H9 (cell line): ENCODE measurements at regions not wholly inside any gene's neighbourhood (a gene's known extent, or its start where the extent isn't known, plus 50 kb on each side); places are given as distances from the start of the nearest gene placed in this dataset.

ENCODE experiments used
- DNase-seq: peaks from one replicate; pipeline ENCODE4 v3.0.0-alpha.2; 2017
- H2AFZ ChIP-seq: one replicate; pipeline ENCODE4 v1.6.1; 2013; ENCODE audit warnings: mild to moderate bottlenecking, low read length, control low read depth, moderate library complexity
- H2AK5ac ChIP-seq: 2 replicates; pipeline ENCODE4 v1.6.1; 2013; ENCODE audit warnings: low read length, control low read depth, mixed read lengths; ENCODE audit not compliant: insufficient read length
- H2BK120ac ChIP-seq: one replicate; pipeline ENCODE4 v1.6.1; 2013; ENCODE audit warnings: low read depth, mild to moderate bottlenecking, low read length, control low read depth, inconsistent platforms; ENCODE audit not compliant: poor library complexity, severe bottlenecking
- H2BK12ac ChIP-seq: 2 replicates; pipeline ENCODE4 v1.6.1; 2013; ENCODE audit warnings: low read length, control low read depth, mixed read lengths, low read depth; ENCODE audit not compliant: insufficient read length
- H2BK15ac ChIP-seq: 2 replicates; pipeline ENCODE4 v1.6.1; 2013; ENCODE audit warnings: low read depth, low read length, control low read depth
- H2BK20ac ChIP-seq: one replicate; pipeline ENCODE4 v1.6.1; 2013; ENCODE audit warnings: low read depth, mild to moderate bottlenecking, low read length, control low read depth, inconsistent platforms; ENCODE audit not compliant: poor library complexity, severe bottlenecking
- H2BK5ac ChIP-seq: 2 replicates; pipeline ENCODE4 v1.6.1; 2013; ENCODE audit warnings: low read length, control low read depth, mixed read lengths; ENCODE audit not compliant: insufficient read length
- H3K14ac ChIP-seq: 2 replicates; pipeline ENCODE4 v1.6.1; 2013; ENCODE audit warnings: low read length, control low read depth; ENCODE audit not compliant: insufficient read depth
- H3K18ac ChIP-seq: 2 replicates; pipeline ENCODE4 v1.6.1; 2013; ENCODE audit warnings: low read depth, mild to moderate bottlenecking, mixed read lengths, low read length, control low read depth; ENCODE audit not compliant: insufficient read length
- H3K23ac ChIP-seq: 2 replicates; pipeline ENCODE4 v1.6.1; 2013; ENCODE audit warnings: low read length, control low read depth, mixed read lengths, low read depth; ENCODE audit not compliant: insufficient read length
- H3K23me2 ChIP-seq: 2 replicates; pipeline ENCODE4 v1.6.1; 2013; ENCODE audit warnings: low read depth, mild to moderate bottlenecking, mixed read lengths, low read length, control low read depth; ENCODE audit not compliant: insufficient read length, poor library complexity, severe bottlenecking
- H3K27ac ChIP-seq: 2 replicates; pipeline ENCODE4 v1.5.1; 2013; ENCODE audit warnings: low read length, control low read depth, mixed read lengths, low read depth; ENCODE audit not compliant: insufficient read length
- H3K27me3 ChIP-seq: 2 replicates; pipeline ENCODE4 v1.6.1; 2013; ENCODE audit warnings: low read length, control low read depth, inconsistent platforms; ENCODE audit not compliant: insufficient read depth
- H3K4ac ChIP-seq: 2 replicates; pipeline ENCODE4 v1.6.1; 2013; ENCODE audit warnings: low read depth, mild to moderate bottlenecking, control low read depth, inconsistent platforms, low read length, moderate library complexity
- H3K4me1 ChIP-seq: 2 replicates; pipeline ENCODE4 v1.6.1; 2013; ENCODE audit warnings: low read length, control low read depth, inconsistent platforms; ENCODE audit not compliant: insufficient read depth
- H3K4me2 ChIP-seq: 2 replicates; pipeline ENCODE4 v1.6.1; 2013; ENCODE audit warnings: low read length, control low read depth, mixed read lengths; ENCODE audit not compliant: insufficient read length, insufficient read depth
- H3K56ac ChIP-seq: 2 replicates; pipeline ENCODE4 v1.6.1; 2013; ENCODE audit warnings: low read depth, mild to moderate bottlenecking, mixed read lengths, low read length, control low read depth; ENCODE audit not compliant: insufficient read length
- H3K79me1 ChIP-seq: 2 replicates; pipeline ENCODE4 v1.6.1; 2013; ENCODE audit warnings: low read depth, mild to moderate bottlenecking, moderate library complexity, low read length, control low read depth, inconsistent platforms; ENCODE audit not compliant: insufficient read depth, poor library complexity, severe bottlenecking
- H3K79me2 ChIP-seq: 2 replicates; pipeline ENCODE4 v1.6.1; 2013; ENCODE audit warnings: low read length, control low read depth, inconsistent platforms; ENCODE audit not compliant: insufficient read depth
- H3K9ac ChIP-seq: 2 replicates; pipeline ENCODE4 v1.6.1; 2013; ENCODE audit warnings: low read length, control low read depth, mixed read lengths; ENCODE audit not compliant: insufficient read length; ENCODE audit errors: extremely low read depth
- H3K9me3 ChIP-seq: one replicate; pipeline ENCODE4 v1.6.1; 2013; ENCODE audit warnings: low read depth, low read length, inconsistent platforms; ENCODE audit not compliant: control insufficient read depth
- H3T11ph ChIP-seq: one replicate; pipeline ENCODE4 v1.6.1; 2013; ENCODE audit warnings: mild to moderate bottlenecking, low read length, control low read depth, inconsistent platforms
- H4K20me1 ChIP-seq: one replicate; pipeline ENCODE4 v1.6.1; 2013; ENCODE audit not compliant: control insufficient read depth, insufficient read length, insufficient read depth
- H4K5ac ChIP-seq: 2 replicates; pipeline ENCODE4 v1.6.1; 2013; ENCODE audit warnings: low read depth, mild to moderate bottlenecking, mixed read lengths, low read length, control low read depth; ENCODE audit not compliant: insufficient read length
- H4K8ac ChIP-seq: replicated peaks from 2 replicates; pipeline ENCODE4 v1.6.1; 2013; ENCODE audit warnings: low read length, control low read depth, mixed read lengths, low read depth; ENCODE audit not compliant: insufficient read length
- H4K91ac ChIP-seq: 2 replicates; pipeline ENCODE4 v1.6.1; 2013; ENCODE audit warnings: low read depth, mild to moderate bottlenecking, moderate library complexity, mixed read lengths, low read length, control low read depth; ENCODE audit not compliant: insufficient read length
- H3K27ac Mint-ChIP-seq, 3 experiments: 2 replicates in 2 of 3; 3 replicates in 1 of 3; pipeline ENCODE4 v1.8.0; 2020 to 2021; ENCODE audit warnings: mixed read lengths in 3 of 3, mild to moderate bottlenecking in 1 of 3, moderate library complexity in 1 of 3
- H3K27me3 Mint-ChIP-seq: 2 replicates; pipeline ENCODE4 v1.8.0; 2021; ENCODE audit warnings: low read depth, mild to moderate bottlenecking, moderate library complexity, mixed read lengths
- H3K36me3 Mint-ChIP-seq, 3 experiments: 2 replicates in 2 of 3; 3 replicates in 1 of 3; pipeline ENCODE4 v1.8.0; 2020 to 2021; ENCODE audit warnings: low read depth in 3 of 3, mixed read lengths in 3 of 3; ENCODE audit not compliant: insufficient read depth in 1 of 3
- H3K4me1 Mint-ChIP-seq, 2 experiments: 2 replicates each; pipeline ENCODE4 v1.8.0; 2020; ENCODE audit warnings: mixed read lengths in 2 of 2
- H3K4me3 Mint-ChIP-seq, 2 experiments: 2 replicates in 1 of 2; 3 replicates in 1 of 2; pipeline ENCODE4 v1.8.0; 2020 to 2021; ENCODE audit warnings: mild to moderate bottlenecking in 2 of 2, mixed read lengths in 2 of 2, moderate library complexity in 1 of 2
- H3K9me3 Mint-ChIP-seq, 2 experiments: 2 replicates in 1 of 2; 3 replicates in 1 of 2; pipeline ENCODE4 v1.8.0; 2020; ENCODE audit warnings: mild to moderate bottlenecking in 2 of 2, mixed read lengths in 2 of 2, moderate library complexity in 1 of 2
- WGBS: extraction: QIAGEN DNeasy Blood & Tissue Kit; methylation state at CpG from one replicate; pipeline ENCODE4 v1.1.7; 2013; ENCODE audit warnings: missing lambda C conversion rate, low lambda C conversion rate, mixed read lengths; ENCODE audit not compliant: insufficient read length; ENCODE audit errors: extremely low coverage; 5-methylcytosine and 5-hydroxymethylcytosine counted together
- TF ChIP-seq, protein P1 (sequence below): fragments of 200-600 bp; sonication (generic); conservative IDR thresholded peaks from 3 replicates; pipeline ENCODE4 v1.8.0; 2021; ENCODE audit warnings: antibody characterized with exemption, mild to moderate bottlenecking

- Histone ChIP-seq H3K27me3 (no peaks in the 10 kb centered on the region), H4K20me1 (no peaks in the 10 kb centered on the region), H2BK5ac (no peak overlapping the region), H3K23ac (no peak overlapping the region), H3K27ac (no peak overlapping the region), H3K79me1 (no peaks in the 10 kb centered on the region), H4K91ac (no peak overlapping the region), H3K4ac (no peak overlapping the region), H3K56ac (no peak overlapping the region), H3K79me2 (no peaks in the 10 kb centered on the region), H2BK15ac (no peak overlapping the region), H2BK12ac (no peak overlapping the region), H4K5ac (no peak overlapping the region), H2AFZ (no peak overlapping the region), H3T11ph (no peak overlapping the region), H3K23me2 (no peaks in the 10 kb centered on the region), H3K18ac (no peak overlapping the region), H2BK20ac (no peak overlapping the region), H4K8ac (no peak overlapping the region), H3K9me3 (no peaks in the 10 kb centered on the region), H3K4me2 (no peak overlapping the region), H2BK120ac (no peak overlapping the region), H2AK5ac (no peak overlapping the region), H3K14ac (no peak overlapping the region), H3K4me1 (no peaks in the 10 kb centered on the region), H3K9ac (no peak overlapping the region)
- DNase-seq = no peak
- Mint-ChIP-seq H3K9me3 (peaks cover 5 to 6% of the 10 kb centered on the region in 2 experiments; a peak in 4 of 5 replicates), H3K27me3 (no peaks in the 10 kb centered on the region), H3K4me3 (no peak overlapping the region), H3K36me3 (peaks cover 0 to 6% (median 2%) of the 10 kb centered on the region in 3 experiments; a peak in 3 of 7 replicates), H3K27ac (0 out of 7 replicates have a peak overlapping the region, but pooled peaks of 1 of the 3 experiments have one; percentile 25), H3K4me1 (no peaks in the 10 kb centered on the region; a peak in 1 of 4 replicates)
- no CpG with 5 or more reads among the region's 2 CpGs for WGBS
- TF ChIP-seq, protein P1, sequence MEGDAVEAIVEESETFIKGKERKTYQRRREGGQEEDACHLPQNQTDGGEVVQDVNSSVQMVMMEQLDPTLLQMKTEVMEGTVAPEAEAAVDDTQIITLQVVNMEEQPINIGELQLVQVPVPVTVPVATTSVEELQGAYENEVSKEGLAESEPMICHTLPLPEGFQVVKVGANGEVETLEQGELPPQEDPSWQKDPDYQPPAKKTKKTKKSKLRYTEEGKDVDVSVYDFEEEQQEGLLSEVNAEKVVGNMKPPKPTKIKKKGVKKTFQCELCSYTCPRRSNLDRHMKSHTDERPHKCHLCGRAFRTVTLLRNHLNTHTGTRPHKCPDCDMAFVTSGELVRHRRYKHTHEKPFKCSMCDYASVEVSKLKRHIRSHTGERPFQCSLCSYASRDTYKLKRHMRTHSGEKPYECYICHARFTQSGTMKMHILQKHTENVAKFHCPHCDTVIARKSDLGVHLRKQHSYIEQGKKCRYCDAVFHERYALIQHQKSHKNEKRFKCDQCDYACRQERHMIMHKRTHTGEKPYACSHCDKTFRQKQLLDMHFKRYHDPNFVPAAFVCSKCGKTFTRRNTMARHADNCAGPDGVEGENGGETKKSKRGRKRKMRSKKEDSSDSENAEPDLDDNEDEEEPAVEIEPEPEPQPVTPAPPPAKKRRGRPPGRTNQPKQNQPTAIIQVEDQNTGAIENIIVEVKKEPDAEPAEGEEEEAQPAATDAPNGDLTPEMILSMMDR = no peak
Measured at GRCh38 chr12:60278209-60278608, 682.4 kb downstream of the SLC16A7 start.
